HL-60 (cell line): ENCODE measurements at regions not wholly inside any gene's neighbourhood (a gene's known extent, or its start where the extent isn't known, plus 50 kb on each side); places are given as distances from the start of the nearest gene placed in this dataset.

Source experiments
- CTCF ChIP-seq: IDR thresholded peaks from one replicate; pipeline ENCODE4 v1.5.1; 2011; ENCODE audit warnings: low read length, control low read depth, inconsistent platforms; ENCODE audit not compliant: insufficient read depth
- GABPA ChIP-seq: IDR thresholded peaks from 2 replicates; pipeline ENCODE4 v1.6.1; 2012; ENCODE audit warnings: low read depth
- POLR2AphosphoS5 ChIP-seq: IDR thresholded peaks from 2 replicates; pipeline ENCODE4 v1.6.1; 2012; ENCODE audit warnings: low read depth
- REST ChIP-seq: IDR thresholded peaks from 2 replicates; pipeline ENCODE4 v1.6.1; 2012; ENCODE audit warnings: low read depth; ENCODE audit not compliant: insufficient replicate concordance

GRCh38 chr2:150346806-150347205, 140.7 kb downstream of the RND3 start:
- TF ChIP-seq GABPA (no peak), CTCF (no peak), REST (no peak), POLR2AphosphoS5 (no peak)
